Peyer's patch (tissue), 4 donors: ENCODE measurements at regions not wholly inside any gene's neighbourhood (a gene's known extent, or its start where the extent isn't known, plus 50 kb on each side); places are given as distances from the start of the nearest gene placed in this dataset.

Experiments used
- POLR2A ChIP-seq, 2 donors: fragments of 450-650 bp; IDR thresholded peaks; one replicate each; pipeline ENCODE4 v1.5.1; 2017; ENCODE audit warnings: antibody characterized with exemption in 2 of 2, mild to moderate bottlenecking in 2 of 2, moderate library complexity in 2 of 2
- TF ChIP-seq, protein P1 (sequence below), 6 experiments: fragments of 450-650 bp in 4 of 6; fragments of 200-600 bp in 2 of 6; sonication (generic) in 1 of 6; IDR thresholded peaks; one replicate each; pipeline ENCODE4 v1.5.1; 2017 to 2019; ENCODE audit warnings: antibody characterized with exemption in 6 of 6, mild to moderate bottlenecking in 3 of 6, moderate library complexity in 1 of 6

DNA sequence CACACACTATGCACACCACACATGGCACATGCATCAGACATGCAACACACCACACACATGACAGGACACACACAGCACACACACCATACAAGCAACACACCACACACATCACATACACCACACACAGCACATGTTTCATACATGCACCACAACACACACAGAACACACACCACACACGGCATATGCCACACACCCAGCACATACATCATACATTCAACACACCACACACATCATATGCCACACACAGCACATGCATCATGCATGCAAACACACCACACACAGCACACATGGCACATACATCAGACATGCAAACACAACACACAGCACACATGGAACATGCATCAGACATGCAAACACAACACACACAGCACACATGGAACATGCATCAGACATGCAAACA is 80.7 kb upstream of the LRPAP1 start:
- TF ChIP-seq, protein P1, sequence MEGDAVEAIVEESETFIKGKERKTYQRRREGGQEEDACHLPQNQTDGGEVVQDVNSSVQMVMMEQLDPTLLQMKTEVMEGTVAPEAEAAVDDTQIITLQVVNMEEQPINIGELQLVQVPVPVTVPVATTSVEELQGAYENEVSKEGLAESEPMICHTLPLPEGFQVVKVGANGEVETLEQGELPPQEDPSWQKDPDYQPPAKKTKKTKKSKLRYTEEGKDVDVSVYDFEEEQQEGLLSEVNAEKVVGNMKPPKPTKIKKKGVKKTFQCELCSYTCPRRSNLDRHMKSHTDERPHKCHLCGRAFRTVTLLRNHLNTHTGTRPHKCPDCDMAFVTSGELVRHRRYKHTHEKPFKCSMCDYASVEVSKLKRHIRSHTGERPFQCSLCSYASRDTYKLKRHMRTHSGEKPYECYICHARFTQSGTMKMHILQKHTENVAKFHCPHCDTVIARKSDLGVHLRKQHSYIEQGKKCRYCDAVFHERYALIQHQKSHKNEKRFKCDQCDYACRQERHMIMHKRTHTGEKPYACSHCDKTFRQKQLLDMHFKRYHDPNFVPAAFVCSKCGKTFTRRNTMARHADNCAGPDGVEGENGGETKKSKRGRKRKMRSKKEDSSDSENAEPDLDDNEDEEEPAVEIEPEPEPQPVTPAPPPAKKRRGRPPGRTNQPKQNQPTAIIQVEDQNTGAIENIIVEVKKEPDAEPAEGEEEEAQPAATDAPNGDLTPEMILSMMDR (IDR thresholded peaks at IDR 0.05), result no peak
- no peak for TF ChIP-seq POLR2A (IDR thresholded peaks at IDR 0.05)
